HEK293T (cell line): ENCODE measurements at regions not wholly inside any gene's neighbourhood (a gene's known extent, or its start where the extent isn't known, plus 50 kb on each side); places are given as distances from the start of the nearest gene placed in this dataset.

Experiments
- CTCF ChIA-PET: fragments of 350-600 bp; formaldehyde crosslinking; extraction: SDS; loops from one replicate; lab custom pipeline; 2021; ENCODE audit warnings: antibody characterized with exemption, inconsistent platforms; lab: Yijun Ruan, JAX
- POLR2A ChIA-PET: fragments of 350-600 bp; formaldehyde crosslinking; extraction: SDS; loops from one replicate; lab custom pipeline; 2020; ENCODE audit warnings: antibody characterized with exemption, inconsistent platforms; lab: Yijun Ruan, JAX
- DNase-seq: peaks from one replicate; pipeline ENCODE4 v3.0.0; 2012; ENCODE audit warnings: mixed read lengths; ENCODE audit errors: extremely low spot score
- ARNT ChIP-seq: fragments of 450-650 bp; IDR thresholded peaks from 2 replicates; pipeline ENCODE4 v1.6.1; 2017; ENCODE audit warnings: mild to moderate bottlenecking
- BHLHE40 ChIP-seq: fragments of 450-650 bp; IDR thresholded peaks from 2 replicates; pipeline ENCODE4 v1.6.1; 2016; ENCODE audit warnings: mild to moderate bottlenecking, moderate library complexity, borderline replicate concordance
- CTBP1 ChIP-seq: fragments of 450-650 bp; IDR thresholded peaks from 2 replicates; pipeline ENCODE4 v1.6.1; 2016; ENCODE audit warnings: borderline replicate concordance
- ELF4 ChIP-seq: fragments of 450-650 bp; IDR thresholded peaks from 2 replicates; pipeline ENCODE4 v1.6.1; 2017; ENCODE audit warnings: antibody characterized with exemption
- FOXA1 ChIP-seq: fragments of 450-650 bp; IDR thresholded peaks from 2 replicates; pipeline ENCODE4 v1.6.1; 2016; ENCODE audit warnings: mild to moderate bottlenecking
- FOXK2 ChIP-seq: fragments of 450-650 bp; IDR thresholded peaks from 2 replicates; pipeline ENCODE4 v1.6.1; 2016; ENCODE audit warnings: mild to moderate bottlenecking
- FOXM1 ChIP-seq: fragments of 450-650 bp; IDR thresholded peaks from 2 replicates; pipeline ENCODE4 v1.6.1; 2017; ENCODE audit warnings: mild to moderate bottlenecking, borderline replicate concordance
- HDGF ChIP-seq: fragments of 450-650 bp; IDR thresholded peaks from 2 replicates; pipeline ENCODE4 v1.6.1; 2017; ENCODE audit warnings: antibody characterized with exemption, borderline replicate concordance
- L3MBTL2 ChIP-seq: fragments of 450-650 bp; conservative IDR thresholded peaks from 2 replicates; pipeline ENCODE4 v1.6.1; 2016; ENCODE audit warnings: mild to moderate bottlenecking
- LEF1 ChIP-seq: fragments of 450-650 bp; IDR thresholded peaks from 2 replicates; pipeline ENCODE4 v1.6.1; 2017; ENCODE audit warnings: mild to moderate bottlenecking, borderline replicate concordance
- NFRKB ChIP-seq: fragments of 450-650 bp; IDR thresholded peaks from 2 replicates; pipeline ENCODE4 v1.6.1; 2016; ENCODE audit warnings: mild to moderate bottlenecking, moderate library complexity
- PKNOX1 ChIP-seq: fragments of 450-650 bp; IDR thresholded peaks from 2 replicates; pipeline ENCODE4 v1.6.1; 2016
- SP1 ChIP-seq: fragments of 450-650 bp; IDR thresholded peaks from 2 replicates; pipeline ENCODE4 v1.6.1; 2017
- SUZ12 ChIP-seq: fragments of 450-650 bp; IDR thresholded peaks from 2 replicates; pipeline ENCODE4 v1.6.1; 2016; ENCODE audit warnings: mild to moderate bottlenecking
- TARDBP ChIP-seq: fragments of 450-650 bp; IDR thresholded peaks from 2 replicates; pipeline ENCODE4 v1.6.1; 2016
- ZNF384 ChIP-seq: fragments of 450-650 bp; IDR thresholded peaks from 2 replicates; pipeline ENCODE4 v1.6.1; 2016

- CTCF ChIA-PET = no interaction called here
- POLR2A ChIA-PET = no interaction called here
- DNase-seq = no peak
- TF ChIP-seq ELF4 (no peak), ARNT (no peak), L3MBTL2 (no peak), NFRKB (no peak), FOXK2 (no peak), SP1 (no peak), CTBP1 (no peak), ZNF384 (no peak), FOXM1 (no peak), SUZ12 (no peak)
Measured at GRCh38 chr3:190252080-190252479, 70.2 kb downstream of the CLDN1 start.

DNA sequence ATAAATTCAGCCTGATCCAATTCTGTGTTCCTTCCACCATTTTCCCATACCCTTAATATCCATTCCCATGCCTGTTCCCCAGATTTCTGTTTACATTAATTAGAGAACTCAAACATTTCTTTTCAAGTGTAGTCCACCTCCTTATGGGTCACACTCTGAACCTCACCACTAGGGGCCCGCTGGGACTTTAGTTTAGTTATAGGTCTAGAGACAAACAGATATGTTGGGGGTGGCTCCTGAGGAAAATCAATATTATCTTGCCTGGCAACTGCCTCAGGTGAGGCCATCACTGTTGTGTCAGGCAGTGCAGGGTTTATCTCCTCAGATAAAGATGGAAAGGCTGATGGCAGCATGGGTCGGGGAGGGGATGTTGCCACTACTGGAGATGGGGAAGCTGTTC is 72.8 kb downstream of the CLDN1 start:
- ChIA-PET CTCF (no interaction called here), POLR2A (no interaction called here)
- TF ChIP-seq CTBP1 (no peak), FOXA1 (no peak), SUZ12 (no peak), HDGF (no peak), ARNT (no peak), NFRKB (no peak), FOXM1 (no peak), ZNF384 (no peak), SP1 (no peak), TARDBP (no peak), LEF1 (no peak)
- DNase-seq = no peak

DNA sequence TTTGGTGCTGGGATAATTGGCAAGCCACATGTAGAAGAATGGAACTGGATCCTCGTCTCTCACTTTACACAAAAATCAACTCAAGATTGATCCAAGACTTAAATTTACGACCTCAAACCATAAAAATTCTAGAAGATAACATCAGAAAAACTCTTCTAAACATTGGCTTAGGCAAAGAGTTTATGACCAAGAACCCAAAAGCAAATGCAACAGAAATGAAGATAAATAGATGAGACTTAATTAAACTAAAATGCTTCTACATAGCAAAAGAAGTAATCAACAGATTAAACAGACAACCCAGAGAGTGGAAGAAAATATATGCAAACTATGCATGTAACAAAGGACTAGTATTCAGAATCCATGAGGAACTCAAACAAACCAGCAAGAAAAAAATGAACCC is 80.1 kb downstream of the CLDN1 start:
- no peak for DNase-seq
- ChIA-PET CTCF (no interaction called here), POLR2A (no interaction called here)
- no peak for TF ChIP-seq CTBP1
- TF ChIP-seq FOXK2 = no peak
- TF ChIP-seq SP1 = no peak
- no peak for TF ChIP-seq NFRKB
- no peak for TF ChIP-seq BHLHE40
- no peak for TF ChIP-seq HDGF
- no peak for TF ChIP-seq LEF1
- no peak for TF ChIP-seq ARNT
- TF ChIP-seq FOXA1 = no peak
- no peak for TF ChIP-seq ELF4
- TF ChIP-seq SUZ12 = no peak
- no peak for TF ChIP-seq FOXM1
- TF ChIP-seq PKNOX1 = no peak
- TF ChIP-seq L3MBTL2 = no peak
- no peak for TF ChIP-seq TARDBP
- no peak for TF ChIP-seq ZNF384

- ChIA-PET POLR2A (no interaction called here), CTCF (no interaction called here)
- TF ChIP-seq PKNOX1 (no peak), FOXM1 (no peak), ELF4 (no peak), BHLHE40 (no peak), L3MBTL2 (no peak), FOXA1 (no peak), ARNT (no peak), SP1 (no peak), FOXK2 (no peak), NFRKB (no peak), TARDBP (no peak), ZNF384 (no peak)
- no peak for DNase-seq
Measured at GRCh38 chr3:190239325-190239724, 82.9 kb downstream of the CLDN1 start.

DNA sequence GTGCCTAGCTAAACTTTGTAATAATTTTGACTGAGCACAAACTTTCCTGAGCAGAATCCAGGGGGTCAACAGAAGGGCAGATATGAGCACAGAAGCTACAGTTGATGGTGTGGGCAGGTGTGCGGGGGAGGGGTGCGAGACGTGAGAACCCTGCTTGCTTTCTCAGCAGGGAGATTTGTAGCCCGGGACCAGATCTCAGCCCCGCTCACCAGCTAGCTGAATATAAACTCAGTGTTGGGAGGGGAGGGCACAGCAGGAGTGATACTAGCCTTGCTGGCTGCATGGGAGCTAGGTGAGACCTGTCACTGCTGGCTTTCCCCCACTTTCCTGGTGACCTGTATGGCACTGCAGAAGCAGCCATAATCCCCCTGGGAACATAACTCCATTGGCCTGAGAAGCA is 83.4 kb downstream of the CLDN1 start:
- CTCF ChIA-PET = no interaction called here
- TF ChIP-seq CTBP1 = no peak
- TF ChIP-seq NFRKB = no peak
- no peak for TF ChIP-seq TARDBP
- no peak for TF ChIP-seq ZNF384
- no peak for TF ChIP-seq HDGF
- no peak for TF ChIP-seq PKNOX1
- no peak for TF ChIP-seq ARNT
- TF ChIP-seq SUZ12 = no peak
- no peak for TF ChIP-seq SP1
- no peak for TF ChIP-seq ELF4
- TF ChIP-seq FOXA1 = no peak
- no peak for TF ChIP-seq BHLHE40
- TF ChIP-seq FOXK2 = no peak
- TF ChIP-seq L3MBTL2 = no peak
- no peak for TF ChIP-seq LEF1
- TF ChIP-seq FOXM1 = no peak
- POLR2A ChIA-PET = no interaction called here
- DNase-seq = no peak

DNA sequence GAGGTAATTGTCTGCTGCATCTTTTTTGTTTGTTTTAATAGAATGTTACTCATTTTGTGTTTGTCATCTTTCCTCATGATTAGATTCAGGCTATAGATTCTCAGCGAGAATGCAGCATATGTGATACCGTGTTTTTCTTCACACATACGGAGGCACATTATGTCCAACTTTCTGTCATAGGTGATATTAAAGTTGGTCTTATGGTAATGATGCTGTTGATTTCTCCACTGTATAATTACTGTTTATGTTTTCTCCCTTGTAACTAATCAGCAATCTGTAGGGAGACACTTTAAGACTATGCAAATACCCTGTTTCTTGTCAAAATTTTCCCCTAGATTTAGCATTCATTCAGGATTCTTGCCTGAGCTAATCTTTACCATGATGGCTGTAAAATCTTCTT is 87.6 kb downstream of the CLDN1 start:
- POLR2A ChIA-PET = no interaction called here
- no peak for DNase-seq
- CTCF ChIA-PET = no interaction called here
- TF ChIP-seq FOXM1 (no peak), HDGF (no peak), LEF1 (no peak)
